ENCODE measurements at regions not wholly inside any gene's neighbourhood (a gene's known extent, or its start where the extent isn't known, plus 50 kb on each side); places are given as distances from the start of the nearest gene placed in this dataset.

- TF ChIP-seq CTCF (conservative IDR thresholded peaks at IDR 0.05; ENCODE audit: low read depth, low read length): no peak
- TF ChIP-seq EZH2 (IDR thresholded peaks at IDR 0.05; ENCODE audit: borderline replicate concordance, low read depth, low read length, poor library complexity, severe bottlenecking): no peak
- Histone ChIP-seq H3K4me1 (ENCODE audit: insufficient read depth, low read length, poor library complexity, severe bottlenecking) (no peaks in the 10 kb centered on the region), H3K36me3 (ENCODE audit: insufficient read depth, low read length, poor library complexity, severe bottlenecking) (no peaks in the 10 kb centered on the region), H3K4me3 (ENCODE audit: low read depth, low read length, poor library complexity, severe bottlenecking) (no peak overlapping the region), H3K9me3 (ENCODE audit: low read depth, low read length, poor library complexity, severe bottlenecking) (no peaks in the 10 kb centered on the region), H3K27me3 (replicated peaks; ENCODE audit: insufficient read depth, low read depth, low read length, poor library complexity) (peaks cover 71% of the 10 kb centered on the region), H3K27ac (ENCODE audit: low read depth, low read length, poor library complexity, severe bottlenecking) (no peak overlapping the region)
- ChIA-PET POLR2A (ENCODE audit: low non-redundant PET) (no interaction called here), CTCF (no interaction called here)
- no peak for DNase-seq (ENCODE audit: low spot score)
- no TSS peak for BruUV-seq (replicated peaks)
- intact Hi-C loops (cut with micrococcal nuclease; ENCODE audit: unreplicated experiment): no loop called here
Observed at GRCh38 chr2:41622301-41622700, 425.5 kb upstream of the PKDCC start.

- no peaks in the 10 kb centered on the region for H3K4me1 ChIP-seq (ENCODE audit: insufficient read depth, low read length, poor library complexity, severe bottlenecking)
- TF ChIP-seq EZH2 (IDR thresholded peaks at IDR 0.05; ENCODE audit: borderline replicate concordance, low read depth, low read length, poor library complexity, severe bottlenecking) (no peak), CTCF (conservative IDR thresholded peaks at IDR 0.05; ENCODE audit: low read depth, low read length) (no peak)
- CTCF ChIA-PET: no interaction called here
- intact Hi-C loops (cut with micrococcal nuclease; ENCODE audit: unreplicated experiment): no loop called here
- POLR2A ChIA-PET (ENCODE audit: low non-redundant PET): no interaction called here
- peaks cover 26% of the 10 kb centered on the region for H3K27me3 ChIP-seq (replicated peaks; ENCODE audit: insufficient read depth, low read depth, low read length, poor library complexity)
- no peak for DNase-seq (ENCODE audit: low spot score)
- no peak overlapping the region for H3K27ac ChIP-seq (ENCODE audit: low read depth, low read length, poor library complexity, severe bottlenecking)
- H3K9me3 ChIP-seq (ENCODE audit: low read depth, low read length, poor library complexity, severe bottlenecking): no peaks in the 10 kb centered on the region
- no peak overlapping the region for H3K4me3 ChIP-seq (ENCODE audit: low read depth, low read length, poor library complexity, severe bottlenecking)
- no peaks in the 10 kb centered on the region for H3K36me3 ChIP-seq (ENCODE audit: insufficient read depth, low read length, poor library complexity, severe bottlenecking)
- no TSS peak for BruUV-seq (replicated peaks)
Observed at GRCh38 chr2:41626936-41627335, 420.9 kb upstream of the PKDCC start.

GRCh38 chr2:41634686-41635085, 413.1 kb upstream of the PKDCC start:
- TF ChIP-seq EZH2 (IDR thresholded peaks at IDR 0.05; ENCODE audit: borderline replicate concordance, low read depth, low read length, poor library complexity, severe bottlenecking) (no peak), CTCF (conservative IDR thresholded peaks at IDR 0.05; ENCODE audit: low read depth, low read length) (no peak)

More at GRCh38 chr2:41634686-41635085, 413.1 kb upstream of the PKDCC start:
- no peak for DNase-seq (ENCODE audit: low spot score)
- CTCF ChIA-PET: no interaction called here
- H3K27ac ChIP-seq (ENCODE audit: low read depth, low read length, poor library complexity, severe bottlenecking): no peak overlapping the region
- POLR2A ChIA-PET (ENCODE audit: low non-redundant PET): no interaction called here
- no peak overlapping the region for H3K4me3 ChIP-seq (ENCODE audit: low read depth, low read length, poor library complexity, severe bottlenecking)
- peaks cover 38% of the 10 kb centered on the region for H3K27me3 ChIP-seq (replicated peaks; ENCODE audit: insufficient read depth, low read depth, low read length, poor library complexity)
- H3K4me1 ChIP-seq (ENCODE audit: insufficient read depth, low read length, poor library complexity, severe bottlenecking): no peaks in the 10 kb centered on the region
- no peaks in the 10 kb centered on the region for H3K36me3 ChIP-seq (ENCODE audit: insufficient read depth, low read length, poor library complexity, severe bottlenecking)
- no peaks in the 10 kb centered on the region for H3K9me3 ChIP-seq (ENCODE audit: low read depth, low read length, poor library complexity, severe bottlenecking)
- BruUV-seq (replicated peaks): no TSS peak
- intact Hi-C loops (cut with micrococcal nuclease; ENCODE audit: unreplicated experiment): no loop called here

Measured in A673 (cell line).